ENCODE measurements at regions not wholly inside any gene's neighbourhood (a gene's known extent, or its start where the extent isn't known, plus 50 kb on each side); places are given as distances from the start of the nearest gene placed in this dataset.
A peak's percentile ranks its signal among the peaks of the same experiment; 100 is the strongest.

- H3K27me3 ChIP-seq (replicated peaks; ENCODE audit: control insufficient read depth, insufficient read depth, low read length), result peaks cover 61% of the 10 kb centered on the region
- no peak overlapping the region for H3K9ac ChIP-seq (ENCODE audit: low read length)
- DNase-seq (ENCODE audit: low read depth), result no peak
Observed at GRCh38 chr9:89924611-89925010, 319.8 kb downstream of the GADD45G start.

GRCh38 chr9:89926167-89926566 is 321.4 kb downstream of the GADD45G start:
- Histone ChIP-seq H3K4me1 (ENCODE audit: control insufficient read depth, insufficient read depth, low read length) (peaks cover 17% of the 10 kb centered on the region), H3K27me3 (replicated peaks; ENCODE audit: control insufficient read depth, insufficient read depth, low read length) (peaks cover 46% of the 10 kb centered on the region), H3K9ac (ENCODE audit: low read length) (no peak overlapping the region), H3K36me3 (ENCODE audit: control insufficient read depth, insufficient read depth, low read length, severe bottlenecking) (no peaks in the 10 kb centered on the region), H3K9me3 (ENCODE audit: control insufficient read depth, low read length) (no peaks in the 10 kb centered on the region), H3K4me3 (ENCODE audit: low read length) (no peak overlapping the region)
- DNase-seq (ENCODE audit: low read depth), result no peak

More at GRCh38 chr9:89924611-89925010, 319.8 kb downstream of the GADD45G start:
- Histone ChIP-seq H3K4me1 (ENCODE audit: control insufficient read depth, insufficient read depth, low read length) (peaks cover 9% of the 10 kb centered on the region), H3K36me3 (ENCODE audit: control insufficient read depth, insufficient read depth, low read length, severe bottlenecking) (no peaks in the 10 kb centered on the region), H3K9me3 (ENCODE audit: control insufficient read depth, low read length) (no peaks in the 10 kb centered on the region), H3K4me3 (ENCODE audit: low read length) (no peak overlapping the region)

- no peak for DNase-seq (ENCODE audit: low read depth)
- Histone ChIP-seq H3K27me3 (replicated peaks; ENCODE audit: control insufficient read depth, insufficient read depth, low read length) (peaks cover 40% of the 10 kb centered on the region), H3K9ac (ENCODE audit: low read length) (no peak overlapping the region), H3K4me1 (ENCODE audit: control insufficient read depth, insufficient read depth, low read length) (peaks cover 17% of the 10 kb centered on the region), H3K4me3 (ENCODE audit: low read length) (no peak overlapping the region), H3K36me3 (ENCODE audit: control insufficient read depth, insufficient read depth, low read length, severe bottlenecking) (no peaks in the 10 kb centered on the region), H3K9me3 (ENCODE audit: control insufficient read depth, low read length) (no peaks in the 10 kb centered on the region)
Observed at GRCh38 chr9:89926691-89927220, 321.9 kb downstream of the GADD45G start.

- no peak for DNase-seq (ENCODE audit: low read depth)
- Histone ChIP-seq H3K9ac (ENCODE audit: low read length) (no peak overlapping the region), H3K4me3 (ENCODE audit: low read length) (no peak overlapping the region), H3K27me3 (replicated peaks; ENCODE audit: control insufficient read depth, insufficient read depth, low read length) (peaks cover 38% of the 10 kb centered on the region), H3K36me3 (ENCODE audit: control insufficient read depth, insufficient read depth, low read length, severe bottlenecking) (no peaks in the 10 kb centered on the region), H3K9me3 (ENCODE audit: control insufficient read depth, low read length) (no peaks in the 10 kb centered on the region), H3K4me1 (ENCODE audit: control insufficient read depth, insufficient read depth, low read length) (peaks cover 17% of the 10 kb centered on the region)
Observed at GRCh38 chr9:89928106-89928505, 323.3 kb downstream of the GADD45G start.

GRCh38 chr9:89928521-89929275 is 323.9 kb downstream of the GADD45G start:
- Histone ChIP-seq H3K27me3 (replicated peaks; ENCODE audit: control insufficient read depth, insufficient read depth, low read length) (peaks cover 36% of the 10 kb centered on the region), H3K36me3 (ENCODE audit: control insufficient read depth, insufficient read depth, low read length, severe bottlenecking) (no peaks in the 10 kb centered on the region), H3K4me1 (ENCODE audit: control insufficient read depth, insufficient read depth, low read length) (peaks cover 19% of the 10 kb centered on the region), H3K4me3 (ENCODE audit: low read length) (no peak overlapping the region), H3K9ac (ENCODE audit: low read length) (no peak overlapping the region), H3K9me3 (ENCODE audit: control insufficient read depth, low read length) (no peaks in the 10 kb centered on the region)
- no peak for DNase-seq (ENCODE audit: low read depth)

GRCh38 chr9:89929315-89929672 is 324.5 kb downstream of the GADD45G start:
- no peaks in the 10 kb centered on the region for H3K36me3 ChIP-seq (ENCODE audit: control insufficient read depth, insufficient read depth, low read length, severe bottlenecking)
- peaks cover 30% of the 10 kb centered on the region for H3K27me3 ChIP-seq (replicated peaks; ENCODE audit: control insufficient read depth, insufficient read depth, low read length)
- H3K4me3 ChIP-seq (ENCODE audit: low read length), result no peak overlapping the region
- no peak for DNase-seq (ENCODE audit: low read depth)
- H3K9ac ChIP-seq (ENCODE audit: low read length), result no peak overlapping the region
- no peaks in the 10 kb centered on the region for H3K9me3 ChIP-seq (ENCODE audit: control insufficient read depth, low read length)
- peaks cover 20% of the 10 kb centered on the region for H3K4me1 ChIP-seq (ENCODE audit: control insufficient read depth, insufficient read depth, low read length)

GRCh38 chr9:89929673-89930480 is 325.1 kb downstream of the GADD45G start:
- no peak overlapping the region for H3K9ac ChIP-seq (ENCODE audit: low read length)
- peaks cover 20% of the 10 kb centered on the region for H3K4me1 ChIP-seq (ENCODE audit: control insufficient read depth, insufficient read depth, low read length)
- H3K27me3 ChIP-seq (replicated peaks; ENCODE audit: control insufficient read depth, insufficient read depth, low read length), result peaks cover 25% of the 10 kb centered on the region
- no peaks in the 10 kb centered on the region for H3K36me3 ChIP-seq (ENCODE audit: control insufficient read depth, insufficient read depth, low read length, severe bottlenecking)
- peak overlapping the region; percentile 7 for H3K4me3 ChIP-seq (ENCODE audit: low read length)
- H3K9me3 ChIP-seq (ENCODE audit: control insufficient read depth, low read length), result no peaks in the 10 kb centered on the region
- no peak for DNase-seq (ENCODE audit: low read depth)

- Histone ChIP-seq H3K9me3 (ENCODE audit: control insufficient read depth, low read length) (no peaks in the 10 kb centered on the region), H3K4me3 (ENCODE audit: low read length) (no peak overlapping the region), H3K9ac (ENCODE audit: low read length) (no peak overlapping the region), H3K36me3 (ENCODE audit: control insufficient read depth, insufficient read depth, low read length, severe bottlenecking) (no peaks in the 10 kb centered on the region), H3K27me3 (replicated peaks; ENCODE audit: control insufficient read depth, insufficient read depth, low read length) (peaks cover 5% of the 10 kb centered on the region), H3K4me1 (ENCODE audit: control insufficient read depth, insufficient read depth, low read length) (peaks cover 28% of the 10 kb centered on the region)
- no peak for DNase-seq (ENCODE audit: low read depth)
Observed at GRCh38 chr9:89933578-89933977, 328.8 kb downstream of the GADD45G start.

GRCh38 chr9:89935115-89935514 is 330.3 kb downstream of the GADD45G start:
- DNase-seq (ENCODE audit: low read depth), result no peak
- Histone ChIP-seq H3K9me3 (ENCODE audit: control insufficient read depth, low read length) (no peaks in the 10 kb centered on the region), H3K36me3 (ENCODE audit: control insufficient read depth, insufficient read depth, low read length, severe bottlenecking) (no peaks in the 10 kb centered on the region), H3K4me1 (ENCODE audit: control insufficient read depth, insufficient read depth, low read length) (peaks cover 15% of the 10 kb centered on the region), H3K9ac (ENCODE audit: low read length) (no peak overlapping the region), H3K27me3 (replicated peaks; ENCODE audit: control insufficient read depth, insufficient read depth, low read length) (peaks cover 5% of the 10 kb centered on the region), H3K4me3 (ENCODE audit: low read length) (no peak overlapping the region)

GRCh38 chr9:89935801-89936200 is 331.0 kb downstream of the GADD45G start:
- no peak for DNase-seq (ENCODE audit: low read depth)
- peaks cover 10% of the 10 kb centered on the region for H3K4me1 ChIP-seq (ENCODE audit: control insufficient read depth, insufficient read depth, low read length)
- H3K9ac ChIP-seq (ENCODE audit: low read length), result no peak overlapping the region
- peaks cover 5% of the 10 kb centered on the region for H3K27me3 ChIP-seq (replicated peaks; ENCODE audit: control insufficient read depth, insufficient read depth, low read length)
- no peaks in the 10 kb centered on the region for H3K9me3 ChIP-seq (ENCODE audit: control insufficient read depth, low read length)
- H3K4me3 ChIP-seq (ENCODE audit: low read length), result no peak overlapping the region
- no peaks in the 10 kb centered on the region for H3K36me3 ChIP-seq (ENCODE audit: control insufficient read depth, insufficient read depth, low read length, severe bottlenecking)

- Histone ChIP-seq H3K36me3 (ENCODE audit: control insufficient read depth, insufficient read depth, low read length, severe bottlenecking) (no peaks in the 10 kb centered on the region), H3K9ac (ENCODE audit: low read length) (no peak overlapping the region), H3K27me3 (replicated peaks; ENCODE audit: control insufficient read depth, insufficient read depth, low read length) (peaks cover 5% of the 10 kb centered on the region), H3K4me1 (ENCODE audit: control insufficient read depth, insufficient read depth, low read length) (peaks cover 14% of the 10 kb centered on the region), H3K4me3 (ENCODE audit: low read length) (no peak overlapping the region), H3K9me3 (ENCODE audit: control insufficient read depth, low read length) (no peaks in the 10 kb centered on the region)
- no peak for DNase-seq (ENCODE audit: low read depth)
Observed at GRCh38 chr9:89937051-89937450, 332.2 kb downstream of the GADD45G start.
